ENCODE measurements at regions not wholly inside any gene's neighbourhood (a gene's known extent, or its start where the extent isn't known, plus 50 kb on each side); places are given as distances from the start of the nearest gene placed in this dataset.

DNA sequence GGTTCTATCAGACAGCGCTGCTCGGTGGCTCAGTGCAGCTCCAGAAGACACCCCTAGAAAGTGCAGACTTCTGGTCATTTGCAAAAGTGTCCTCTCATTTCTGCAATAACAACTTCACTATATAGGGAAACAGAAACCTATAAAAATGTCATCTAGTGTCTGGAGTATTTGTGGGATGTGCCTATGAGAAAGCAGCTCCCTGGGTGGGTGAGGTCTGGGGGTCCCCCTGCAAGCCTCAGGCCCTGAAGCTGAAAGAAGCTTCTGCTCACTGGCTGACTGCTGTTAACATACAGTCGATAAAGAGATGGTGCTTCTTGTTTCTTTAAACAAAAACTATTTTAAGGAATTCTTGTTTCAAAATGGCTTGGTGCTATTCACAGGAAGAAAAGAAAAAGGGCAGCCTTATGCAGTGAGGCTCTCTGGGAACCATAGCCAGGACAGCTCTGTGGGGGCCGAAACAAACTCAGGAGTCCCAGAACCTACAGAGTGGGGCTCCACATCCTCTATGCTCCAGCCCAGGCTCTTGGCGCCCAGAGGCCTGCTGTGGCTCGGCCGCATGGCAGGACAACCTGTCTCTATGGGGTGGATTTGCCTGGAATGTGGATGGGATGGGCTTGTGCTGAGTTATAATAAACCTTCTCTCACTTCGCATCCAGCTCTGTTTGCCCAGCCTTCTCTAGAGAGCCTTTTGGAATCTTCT lies 109.7 kb downstream of the BANF2 start:
- TF ChIP-seq SMARCE1 (IDR thresholded peaks at IDR 0.05; ENCODE audit: borderline replicate concordance) (no peak), SRF (IDR thresholded peaks at IDR 0.05; ENCODE audit: low read depth, low read length) (no peak), ZKSCAN1 (IDR thresholded peaks at IDR 0.05; ENCODE audit: low read length) (no peak), RAD21 (CRISPR knock-in tag; IDR thresholded peaks at IDR 0.05) (no peak), PCBP1 (IDR thresholded peaks at IDR 0.05; ENCODE audit: borderline replicate concordance, low read depth, low read length) (no peak), ZNF720 (CRISPR knock-in tag; IDR thresholded peaks at IDR 0.05) (no peak), MXI1 (IDR thresholded peaks at IDR 0.05; ENCODE audit: borderline replicate concordance, low read depth, low read length) (no peak), ZNF883 (CRISPR knock-in tag; IDR thresholded peaks at IDR 0.05; ENCODE audit: not compliant biosample characterization) (no peak), CCDC6 (CRISPR knock-in tag; IDR thresholded peaks at IDR 0.05) (no peak)
- TF ChIP-seq, protein P1, sequence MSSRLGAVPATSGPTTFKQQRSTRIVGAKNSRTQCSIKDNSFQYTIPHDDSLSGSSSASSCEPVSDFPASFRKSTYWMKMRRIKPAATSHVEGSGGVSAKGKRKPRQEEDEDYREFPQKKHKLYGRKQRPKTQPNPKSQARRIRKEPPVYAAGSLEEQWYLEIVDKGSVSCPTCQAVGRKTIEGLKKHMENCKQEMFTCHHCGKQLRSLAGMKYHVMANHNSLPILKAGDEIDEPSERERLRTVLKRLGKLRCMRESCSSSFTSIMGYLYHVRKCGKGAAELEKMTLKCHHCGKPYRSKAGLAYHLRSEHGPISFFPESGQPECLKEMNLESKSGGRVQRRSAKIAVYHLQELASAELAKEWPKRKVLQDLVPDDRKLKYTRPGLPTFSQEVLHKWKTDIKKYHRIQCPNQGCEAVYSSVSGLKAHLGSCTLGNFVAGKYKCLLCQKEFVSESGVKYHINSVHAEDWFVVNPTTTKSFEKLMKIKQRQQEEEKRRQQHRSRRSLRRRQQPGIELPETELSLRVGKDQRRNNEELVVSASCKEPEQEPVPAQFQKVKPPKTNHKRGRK (CRISPR knock-in tag; IDR thresholded peaks at IDR 0.05): no peak
- TF ChIP-seq, protein P2, sequence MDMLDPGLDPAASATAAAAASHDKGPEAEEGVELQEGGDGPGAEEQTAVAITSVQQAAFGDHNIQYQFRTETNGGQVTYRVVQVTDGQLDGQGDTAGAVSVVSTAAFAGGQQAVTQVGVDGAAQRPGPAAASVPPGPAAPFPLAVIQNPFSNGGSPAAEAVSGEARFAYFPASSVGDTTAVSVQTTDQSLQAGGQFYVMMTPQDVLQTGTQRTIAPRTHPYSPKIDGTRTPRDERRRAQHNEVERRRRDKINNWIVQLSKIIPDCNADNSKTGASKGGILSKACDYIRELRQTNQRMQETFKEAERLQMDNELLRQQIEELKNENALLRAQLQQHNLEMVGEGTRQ (IDR thresholded peaks at IDR 0.05; ENCODE audit: low read depth, low read length): no peak
- TF ChIP-seq, protein P2 (CRISPR knock-in tag; IDR thresholded peaks at IDR 0.05; ENCODE audit: borderline replicate concordance): no peak
- TF ChIP-seq, protein P3, sequence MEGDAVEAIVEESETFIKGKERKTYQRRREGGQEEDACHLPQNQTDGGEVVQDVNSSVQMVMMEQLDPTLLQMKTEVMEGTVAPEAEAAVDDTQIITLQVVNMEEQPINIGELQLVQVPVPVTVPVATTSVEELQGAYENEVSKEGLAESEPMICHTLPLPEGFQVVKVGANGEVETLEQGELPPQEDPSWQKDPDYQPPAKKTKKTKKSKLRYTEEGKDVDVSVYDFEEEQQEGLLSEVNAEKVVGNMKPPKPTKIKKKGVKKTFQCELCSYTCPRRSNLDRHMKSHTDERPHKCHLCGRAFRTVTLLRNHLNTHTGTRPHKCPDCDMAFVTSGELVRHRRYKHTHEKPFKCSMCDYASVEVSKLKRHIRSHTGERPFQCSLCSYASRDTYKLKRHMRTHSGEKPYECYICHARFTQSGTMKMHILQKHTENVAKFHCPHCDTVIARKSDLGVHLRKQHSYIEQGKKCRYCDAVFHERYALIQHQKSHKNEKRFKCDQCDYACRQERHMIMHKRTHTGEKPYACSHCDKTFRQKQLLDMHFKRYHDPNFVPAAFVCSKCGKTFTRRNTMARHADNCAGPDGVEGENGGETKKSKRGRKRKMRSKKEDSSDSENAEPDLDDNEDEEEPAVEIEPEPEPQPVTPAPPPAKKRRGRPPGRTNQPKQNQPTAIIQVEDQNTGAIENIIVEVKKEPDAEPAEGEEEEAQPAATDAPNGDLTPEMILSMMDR (CRISPR knock-in tag; IDR thresholded peaks at IDR 0.05): no peak
- TF ChIP-seq, protein P4, sequence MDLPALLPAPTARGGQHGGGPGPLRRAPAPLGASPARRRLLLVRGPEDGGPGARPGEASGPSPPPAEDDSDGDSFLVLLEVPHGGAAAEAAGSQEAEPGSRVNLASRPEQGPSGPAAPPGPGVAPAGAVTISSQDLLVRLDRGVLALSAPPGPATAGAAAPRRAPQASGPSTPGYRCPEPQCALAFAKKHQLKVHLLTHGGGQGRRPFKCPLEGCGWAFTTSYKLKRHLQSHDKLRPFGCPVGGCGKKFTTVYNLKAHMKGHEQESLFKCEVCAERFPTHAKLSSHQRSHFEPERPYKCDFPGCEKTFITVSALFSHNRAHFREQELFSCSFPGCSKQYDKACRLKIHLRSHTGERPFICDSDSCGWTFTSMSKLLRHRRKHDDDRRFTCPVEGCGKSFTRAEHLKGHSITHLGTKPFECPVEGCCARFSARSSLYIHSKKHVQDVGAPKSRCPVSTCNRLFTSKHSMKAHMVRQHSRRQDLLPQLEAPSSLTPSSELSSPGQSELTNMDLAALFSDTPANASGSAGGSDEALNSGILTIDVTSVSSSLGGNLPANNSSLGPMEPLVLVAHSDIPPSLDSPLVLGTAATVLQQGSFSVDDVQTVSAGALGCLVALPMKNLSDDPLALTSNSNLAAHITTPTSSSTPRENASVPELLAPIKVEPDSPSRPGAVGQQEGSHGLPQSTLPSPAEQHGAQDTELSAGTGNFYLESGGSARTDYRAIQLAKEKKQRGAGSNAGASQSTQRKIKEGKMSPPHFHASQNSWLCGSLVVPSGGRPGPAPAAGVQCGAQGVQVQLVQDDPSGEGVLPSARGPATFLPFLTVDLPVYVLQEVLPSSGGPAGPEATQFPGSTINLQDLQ (CRISPR knock-in tag; IDR thresholded peaks at IDR 0.05): no peak

Measured in HepG2 (cell line).